NAMALWA (cell line): ENCODE measurements at regions not wholly inside any gene's neighbourhood (a gene's known extent, or its start where the extent isn't known, plus 50 kb on each side); places are given as distances from the start of the nearest gene placed in this dataset.

Experiments
- DNase-seq: peaks from one replicate; pipeline ENCODE4 v3.0.0-alpha.2; 2015; ENCODE audit warnings: low spot score

DNA sequence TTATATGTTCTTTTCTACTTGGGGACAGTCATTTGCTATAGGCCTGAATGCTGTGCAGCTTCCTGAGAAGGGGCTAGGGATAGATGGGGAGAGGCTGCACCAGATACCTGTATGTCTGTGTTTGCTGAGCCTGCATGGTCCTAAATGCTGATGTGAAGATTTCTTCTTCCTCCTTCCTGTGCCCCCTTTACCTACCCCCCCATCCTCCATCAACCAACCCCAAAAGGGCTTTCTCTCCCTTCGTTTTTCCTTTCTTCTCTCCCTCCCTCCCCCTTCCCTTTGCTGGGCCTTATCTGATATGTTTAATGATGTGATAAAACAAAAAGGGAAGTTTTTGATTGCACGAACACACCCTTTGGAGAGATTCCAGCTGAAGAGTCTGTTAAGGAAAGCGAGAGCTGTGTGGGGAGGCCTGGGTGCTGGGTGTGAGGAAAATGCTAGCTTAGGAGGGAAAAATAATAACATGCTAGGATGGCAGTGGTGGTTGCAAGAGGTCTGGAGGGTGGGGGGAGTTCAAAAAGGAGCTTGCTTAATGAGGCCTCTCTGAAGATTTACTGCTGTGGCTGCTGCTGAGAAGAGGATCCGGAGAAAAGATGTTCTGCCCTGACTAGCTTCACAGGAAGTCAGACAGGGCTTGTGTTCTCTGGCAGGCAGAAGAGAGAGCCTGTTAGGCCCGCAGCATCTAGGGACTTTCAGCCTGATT is 101.8 kb downstream of the SAMD9 start:
- DNase-seq: no peak

DNA sequence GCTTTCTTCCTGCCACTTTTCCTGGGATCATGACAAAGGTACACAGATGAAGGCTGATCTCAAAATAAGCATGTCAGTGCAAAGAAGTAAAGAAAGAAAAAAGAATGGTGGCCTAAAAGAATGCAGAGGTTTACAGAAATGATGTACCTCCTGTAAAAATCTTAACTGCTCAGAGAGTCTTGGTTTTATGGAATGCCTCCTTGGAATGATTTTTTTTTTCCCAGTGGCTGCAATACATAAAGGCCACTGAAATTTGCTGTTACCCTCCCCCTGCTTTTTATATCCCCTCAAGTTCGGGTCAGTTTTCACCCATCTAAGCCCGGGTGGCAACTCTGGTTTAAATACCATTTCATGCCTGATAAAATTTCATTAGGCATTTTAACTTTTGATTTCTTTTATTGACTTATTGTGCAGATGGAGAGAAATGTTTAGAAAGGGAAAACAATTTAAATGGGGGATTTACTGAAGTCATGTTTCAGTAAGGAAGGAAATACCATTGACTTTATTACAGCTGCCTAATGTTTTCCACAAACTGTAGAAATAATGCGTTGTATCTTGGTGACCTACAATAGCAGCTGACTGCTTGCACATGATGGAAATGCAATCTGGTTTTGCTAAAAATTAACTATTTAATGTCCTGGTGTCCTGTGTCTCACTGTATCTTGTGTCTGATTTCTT is 102.5 kb downstream of the SAMD9 start:
- no peak for DNase-seq

- no peak for DNase-seq
Observed at GRCh38 chr7:93014410-93014809, 103.4 kb downstream of the SAMD9 start.

DNA sequence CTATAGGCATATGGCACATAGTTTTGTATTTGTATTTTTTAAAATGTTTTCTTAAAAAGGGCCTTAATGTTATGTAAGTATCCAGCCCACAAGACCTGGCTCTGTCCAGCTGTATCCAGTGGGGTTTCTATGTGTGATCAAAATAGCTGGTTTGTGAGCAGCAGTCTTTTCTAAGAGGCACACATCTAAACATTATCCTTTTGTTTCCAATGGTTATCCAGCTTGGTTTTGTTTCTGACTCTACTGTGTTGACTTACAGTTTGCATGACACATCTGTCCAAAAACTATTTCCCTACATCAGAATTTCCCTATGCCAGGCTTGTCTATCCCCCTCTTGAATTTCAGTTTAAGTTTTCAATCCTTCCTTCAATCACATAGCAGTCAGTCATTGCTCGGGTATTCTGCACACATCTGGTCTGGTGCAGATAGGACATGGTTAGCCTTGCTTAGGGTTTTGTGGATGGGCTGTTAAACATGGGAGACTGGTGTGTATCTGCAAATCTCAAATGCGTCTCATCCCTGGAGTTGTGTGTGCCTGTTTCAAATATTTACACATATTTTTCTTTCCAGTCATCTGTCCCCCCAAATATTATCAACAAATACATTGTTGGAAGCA is 104.2 kb downstream of the SAMD9 start:
- DNase-seq: no peak

GRCh38 chr7:93011351-93012294 is 106.2 kb downstream of the SAMD9 start:
- no peak for DNase-seq

- no peak for DNase-seq
Observed at GRCh38 chr7:93008833-93009232, 108.9 kb downstream of the SAMD9 start.

DNA sequence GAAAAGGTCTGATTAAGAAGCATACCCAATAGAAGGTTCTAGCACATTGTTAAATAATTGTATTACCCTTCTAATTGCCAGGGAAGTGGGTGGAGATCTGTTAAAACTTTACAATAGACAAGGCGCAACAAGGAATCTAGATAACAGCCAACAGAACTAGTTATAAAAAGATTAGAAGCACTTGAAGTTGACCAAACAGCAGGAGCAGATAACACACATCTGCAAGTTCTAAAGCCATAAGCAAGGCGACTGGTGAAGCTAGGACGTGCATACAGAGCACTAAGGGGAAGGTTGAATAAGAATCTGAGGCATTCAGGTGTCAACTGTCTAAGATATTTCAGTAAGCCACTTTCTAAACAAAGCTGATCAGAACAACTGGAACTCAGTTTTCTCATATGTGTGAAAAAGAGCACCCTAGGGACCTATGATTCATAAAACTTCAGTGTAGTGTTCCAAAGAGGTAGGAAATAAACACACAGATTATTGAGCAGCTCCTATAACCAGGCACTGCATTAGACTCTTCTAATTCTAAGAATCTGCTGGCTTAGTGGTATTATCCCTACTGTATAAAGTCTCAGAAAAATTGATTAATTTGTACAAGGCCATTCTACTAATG is 111.2 kb downstream of the SAMD9 start:
- no peak for DNase-seq

DNA sequence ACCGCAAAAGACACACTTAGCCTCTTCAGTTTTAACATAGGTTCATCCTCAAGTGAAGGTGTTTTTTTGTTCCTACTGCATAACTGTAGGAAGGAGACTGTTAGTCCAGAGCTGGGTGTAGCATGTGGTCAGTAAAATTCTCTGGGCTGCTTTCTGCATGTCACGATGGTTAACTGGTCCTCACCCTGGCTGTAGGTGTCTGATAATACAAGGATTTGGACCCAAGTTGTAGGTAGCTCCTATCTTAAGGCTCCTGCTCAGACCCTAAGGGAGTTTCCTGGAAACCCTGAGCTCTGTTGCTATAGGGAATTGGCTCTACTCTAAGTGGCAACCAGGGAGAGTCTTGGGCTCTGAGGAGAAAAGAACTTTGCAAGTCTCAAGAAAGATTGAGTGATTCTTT is 112.9 kb downstream of the SAMD9 start:
- DNase-seq: no peak

DNA sequence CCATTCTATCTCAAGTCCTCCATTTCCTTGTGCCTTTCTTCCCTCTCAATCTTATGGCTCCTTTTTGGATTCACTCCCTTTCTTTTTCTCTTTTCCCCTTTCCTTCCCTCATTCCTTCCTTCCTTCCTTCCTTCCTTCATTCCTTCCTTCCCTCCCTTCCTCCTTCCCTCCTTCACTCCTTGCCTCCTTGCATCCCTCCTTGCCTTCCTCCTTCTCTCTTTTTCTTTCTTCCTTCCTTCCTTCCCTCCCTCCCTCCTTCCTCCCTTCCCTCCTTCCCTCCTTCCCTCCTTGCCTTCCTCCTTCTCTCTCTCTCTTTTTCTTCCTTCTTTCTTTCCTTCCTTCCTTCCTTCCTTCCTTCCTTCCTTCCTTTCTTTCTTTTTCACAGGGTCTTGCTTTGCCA is 120.1 kb downstream of the SAMD9 start:
- no peak for DNase-seq

- no peak for DNase-seq
Observed at GRCh38 chr7:92997152-92997551, 120.6 kb downstream of the SAMD9 start.

GRCh38 chr7:92994901-92995300 is 122.9 kb downstream of the SAMD9 start:
- DNase-seq: no peak

- DNase-seq: no peak
Observed at GRCh38 chr7:92992932-92993331, 124.8 kb downstream of the SAMD9 start.

GRCh38 chr7:92992483-92992882 is 125.3 kb downstream of the SAMD9 start:
- DNase-seq: no peak

GRCh38 chr7:92991190-92991589 is 126.6 kb downstream of the SAMD9 start:
- DNase-seq: no peak

DNA sequence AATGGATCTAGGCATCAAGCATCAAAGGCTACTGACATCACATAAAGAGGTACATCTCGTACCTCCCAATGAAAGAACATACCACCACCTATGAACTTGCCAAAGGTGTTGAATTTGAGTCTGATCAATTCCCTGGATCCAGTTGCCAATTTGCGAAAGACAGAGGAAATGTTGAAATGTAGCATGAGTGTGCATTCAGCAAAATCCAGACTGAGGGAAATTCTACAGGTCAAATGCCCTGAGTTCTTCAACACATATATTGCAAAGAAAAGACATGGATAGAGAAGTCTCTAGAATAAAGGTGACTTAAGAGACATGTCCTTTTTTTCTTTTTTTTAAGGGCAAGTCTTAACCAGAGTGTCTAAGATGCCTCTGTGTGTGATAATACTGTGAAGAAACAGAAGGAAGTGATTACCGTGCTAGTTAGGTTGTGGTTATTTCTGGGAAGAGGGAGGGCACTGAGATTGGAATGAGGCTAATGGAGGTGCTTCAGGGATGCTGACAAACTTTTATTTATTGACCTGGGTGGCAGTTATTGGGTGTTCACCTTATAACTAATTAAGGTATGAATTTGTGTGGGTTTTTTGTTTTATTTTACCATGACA is 128.7 kb downstream of the SAMD9 start:
- no peak for DNase-seq

DNA sequence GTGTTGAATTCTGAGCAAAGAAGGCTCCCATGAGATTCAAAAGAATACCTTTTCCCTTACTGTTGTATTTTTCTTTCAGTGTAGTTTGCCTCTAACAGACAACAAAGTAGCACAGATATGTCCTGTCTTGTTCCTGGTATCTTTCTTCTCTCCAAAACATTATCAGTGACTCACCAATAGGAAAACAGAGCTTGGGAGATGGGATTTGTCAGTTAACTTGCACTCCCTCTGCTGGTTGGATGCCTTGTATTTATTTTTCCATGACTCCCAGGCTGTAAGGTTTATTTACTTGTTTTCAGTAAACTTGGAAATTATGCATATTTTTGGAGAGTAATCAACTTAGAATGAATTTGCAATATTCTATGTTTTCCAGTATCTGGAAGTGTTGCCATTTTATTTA is 129.7 kb downstream of the SAMD9 start:
- DNase-seq: no peak

- no peak for DNase-seq
Observed at GRCh38 chr7:92987538-92987937, 130.2 kb downstream of the SAMD9 start.

DNA sequence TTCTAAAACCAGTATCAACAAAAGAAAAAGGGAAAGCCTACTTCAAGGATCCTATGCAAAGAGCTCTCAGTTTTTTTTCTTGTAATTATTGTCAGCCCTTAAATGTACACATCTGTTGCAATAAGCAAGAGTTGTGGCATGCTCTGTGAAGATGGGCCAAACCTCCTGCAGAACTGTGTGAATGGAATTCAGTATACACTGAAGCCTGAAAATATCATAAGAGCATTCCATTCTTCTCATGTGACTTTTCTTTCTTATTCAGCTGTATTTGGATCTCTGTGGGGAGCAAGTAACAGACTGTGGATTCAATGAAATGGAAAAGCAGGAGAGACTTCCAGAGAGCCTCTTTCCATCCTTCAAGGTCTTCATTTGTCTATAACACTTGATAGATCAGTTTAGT is 130.7 kb downstream of the SAMD9 start:
- no peak for DNase-seq

- DNase-seq: no peak
Observed at GRCh38 chr7:92982928-92983327, 134.9 kb downstream of the SAMD9 start.

DNA sequence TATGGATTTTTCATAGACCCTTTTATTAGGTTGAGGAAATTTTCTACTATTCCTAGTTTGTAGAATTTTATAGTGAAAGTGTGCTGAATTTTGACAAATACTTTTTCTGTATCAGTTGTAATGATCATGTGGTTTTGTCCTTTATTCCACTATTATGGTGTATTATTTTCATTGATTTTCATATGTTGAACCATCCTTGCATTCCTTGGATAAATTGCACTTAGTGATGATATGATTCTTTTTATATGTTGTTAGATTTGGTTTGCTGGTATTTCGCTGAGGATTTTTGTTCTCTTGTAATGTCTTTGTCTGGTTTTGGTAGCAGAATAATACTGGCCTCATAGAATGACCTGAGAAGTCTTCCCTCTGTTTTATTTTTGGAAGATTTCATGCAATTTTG is 140.6 kb upstream of the CDK6 start:
- DNase-seq: no peak

DNA sequence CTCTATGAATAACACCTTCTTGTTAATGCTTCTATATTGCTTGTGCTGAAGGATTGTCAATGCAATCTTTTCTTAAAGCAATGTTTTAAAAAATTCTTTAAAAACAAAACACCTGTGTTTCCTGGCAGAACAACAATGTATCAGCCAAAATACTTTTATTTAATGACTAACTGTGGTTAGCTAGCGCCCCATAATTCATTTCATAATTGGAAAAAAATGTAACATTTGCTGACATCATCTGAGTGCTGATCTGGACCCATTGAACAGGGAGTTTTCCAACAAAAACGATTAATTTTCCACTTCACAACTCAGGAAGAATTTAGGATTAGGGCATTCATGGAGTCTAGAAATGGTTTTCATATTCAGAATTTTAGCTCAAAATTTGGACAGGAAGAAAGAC is 137.6 kb upstream of the CDK6 start:
- DNase-seq: no peak
